SU-DHL-6 (cell line): ENCODE measurements at regions not wholly inside any gene's neighbourhood (a gene's known extent, or its start where the extent isn't known, plus 50 kb on each side); places are given as distances from the start of the nearest gene placed in this dataset.

Experiments used
- CTCF ChIP-seq: fragments of 200-600 bp; sonication (generic); IDR thresholded peaks from one replicate; pipeline ENCODE4 v1.5.1; 2017; ENCODE audit warnings: antibody characterized with exemption, mild to moderate bottlenecking, low read length, moderate library complexity; ENCODE audit not compliant: insufficient read depth, poor library complexity, severe bottlenecking
- EZH2phosphoT487 ChIP-seq: fragments of 200-600 bp; sonication (generic), shearing (Covaris generic); conservative IDR thresholded peaks from 2 replicates; pipeline ENCODE4 v1.6.1; 2018; ENCODE audit warnings: mild to moderate bottlenecking, antibody characterized with exemption, low read length, moderate library complexity, mixed read lengths

DNA sequence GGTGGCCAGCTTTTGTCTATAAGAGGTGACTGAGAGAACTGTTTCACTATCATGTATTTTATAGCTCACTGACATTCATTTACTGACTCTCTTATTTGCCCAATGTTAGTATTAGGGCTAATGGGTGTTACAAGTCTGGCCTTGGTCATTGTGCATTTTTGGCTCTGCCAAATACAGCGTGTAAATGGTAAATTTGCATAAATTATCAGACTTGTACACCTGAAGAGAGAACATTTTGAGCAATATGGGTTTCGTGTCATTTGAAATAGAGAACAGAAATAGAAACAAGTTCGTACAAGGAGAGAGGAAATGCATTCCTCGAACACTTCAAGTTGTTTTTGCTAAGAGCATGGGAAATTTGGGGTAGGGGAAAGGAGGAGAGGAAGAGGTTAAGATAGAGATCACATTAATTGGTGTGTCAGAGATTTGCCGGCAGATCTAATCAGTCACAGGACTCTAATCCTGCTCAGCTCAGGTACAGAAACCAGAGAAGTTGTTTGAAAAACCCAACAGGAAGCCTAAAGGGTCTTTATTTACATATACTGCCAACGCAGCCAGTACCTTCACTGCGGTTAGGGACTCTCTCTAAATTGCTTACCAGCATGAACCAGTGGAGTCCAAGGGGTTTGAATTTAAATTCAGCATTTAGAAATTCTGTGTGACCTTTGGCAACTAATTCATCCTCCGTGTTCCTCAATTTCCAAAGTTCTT is 261.5 kb downstream of the GPATCH2 start:
- TF ChIP-seq CTCF (no peak), EZH2phosphoT487 (no peak)
